ENCODE measurements at regions not wholly inside any gene's neighbourhood (a gene's known extent, or its start where the extent isn't known, plus 50 kb on each side); places are given as distances from the start of the nearest gene placed in this dataset.

- TF ChIP-seq, protein P1, sequence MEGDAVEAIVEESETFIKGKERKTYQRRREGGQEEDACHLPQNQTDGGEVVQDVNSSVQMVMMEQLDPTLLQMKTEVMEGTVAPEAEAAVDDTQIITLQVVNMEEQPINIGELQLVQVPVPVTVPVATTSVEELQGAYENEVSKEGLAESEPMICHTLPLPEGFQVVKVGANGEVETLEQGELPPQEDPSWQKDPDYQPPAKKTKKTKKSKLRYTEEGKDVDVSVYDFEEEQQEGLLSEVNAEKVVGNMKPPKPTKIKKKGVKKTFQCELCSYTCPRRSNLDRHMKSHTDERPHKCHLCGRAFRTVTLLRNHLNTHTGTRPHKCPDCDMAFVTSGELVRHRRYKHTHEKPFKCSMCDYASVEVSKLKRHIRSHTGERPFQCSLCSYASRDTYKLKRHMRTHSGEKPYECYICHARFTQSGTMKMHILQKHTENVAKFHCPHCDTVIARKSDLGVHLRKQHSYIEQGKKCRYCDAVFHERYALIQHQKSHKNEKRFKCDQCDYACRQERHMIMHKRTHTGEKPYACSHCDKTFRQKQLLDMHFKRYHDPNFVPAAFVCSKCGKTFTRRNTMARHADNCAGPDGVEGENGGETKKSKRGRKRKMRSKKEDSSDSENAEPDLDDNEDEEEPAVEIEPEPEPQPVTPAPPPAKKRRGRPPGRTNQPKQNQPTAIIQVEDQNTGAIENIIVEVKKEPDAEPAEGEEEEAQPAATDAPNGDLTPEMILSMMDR (conservative IDR thresholded peaks at IDR 0.05; ENCODE audit: low read length), result no peak
- no peak for TF ChIP-seq EZH2phosphoT487 (IDR thresholded peaks at IDR 0.05; ENCODE audit: borderline replicate concordance)
Observed at GRCh38 chr10:84665211-84665610, 336.8 kb downstream of the CCSER2 start.

Measured in Loucy (cell line).